ENCODE measurements at regions not wholly inside any gene's neighbourhood (a gene's known extent, or its start where the extent isn't known, plus 50 kb on each side); places are given as distances from the start of the nearest gene placed in this dataset.
A peak's percentile ranks its signal among the peaks of the same experiment; 100 is the strongest.

DNA sequence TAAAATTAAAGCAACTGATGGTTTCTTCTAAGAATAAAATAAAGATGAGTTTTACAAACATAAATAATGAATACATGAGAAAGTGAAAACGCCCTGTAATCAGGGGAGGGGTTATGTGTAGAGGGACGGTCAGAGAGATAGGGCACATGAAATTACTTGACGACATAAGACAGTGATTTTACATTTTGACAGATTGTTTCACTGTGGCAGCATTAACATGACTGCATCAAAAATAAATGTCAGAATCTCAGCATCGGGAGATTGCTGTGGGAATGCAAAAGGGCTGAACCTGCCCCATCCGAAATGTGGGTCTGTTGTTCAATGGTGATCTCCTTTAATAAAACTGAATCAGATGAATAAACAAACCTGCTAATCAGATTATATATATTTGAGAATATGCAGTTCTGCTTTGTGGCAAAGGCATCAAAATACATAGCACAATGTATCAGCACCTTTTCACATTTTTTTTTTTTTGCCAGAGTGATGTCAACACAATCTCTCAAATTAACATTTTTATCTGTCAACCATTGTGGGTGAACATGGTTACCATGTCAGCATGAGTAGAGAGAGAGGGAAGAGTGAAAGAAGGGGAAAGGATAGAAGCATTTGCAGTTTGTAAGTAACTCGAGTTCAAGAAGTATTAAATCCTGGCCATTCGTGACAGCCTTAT lies 177.1 kb upstream of the MAN1A1 start:
- DNase-seq (ENCODE audit: low spot score) (no peak), ATAC-seq (peak; percentile 78)
- ChIA-PET CTCF (no interaction called here), POLR2A (no interaction called here)
- Mint-ChIP-seq H3K36me3 (no peaks in the 10 kb centered on the region), H3K27ac (peak overlapping the region; percentile 29; the same call in 1 of the 2 replicates), H3K27me3 (ENCODE audit: low read depth) (no peaks in the 10 kb centered on the region), H3K4me1 (peaks cover 25% of the 10 kb centered on the region), H3K4me3 (no peak overlapping the region), H3K9me3 (peaks cover 8% of the 10 kb centered on the region)
- TF ChIP-seq NR2C2 (CRISPR knock-in tag; IDR thresholded peaks at IDR 0.05) (no peak), RELA (CRISPR knock-in tag; IDR thresholded peaks at IDR 0.05; ENCODE audit: borderline replicate concordance) (no peak), GRHL2 (CRISPR knock-in tag; IDR thresholded peaks at IDR 0.05; ENCODE audit: insufficient replicate concordance, severe bottlenecking) (no peak), ETV6 (CRISPR knock-in tag; IDR thresholded peaks at IDR 0.05) (no peak), GTF2I (CRISPR knock-in tag; conservative IDR thresholded peaks at IDR 0.05) (no peak), MXD4 (CRISPR knock-in tag; IDR thresholded peaks at IDR 0.05; ENCODE audit: borderline replicate concordance) (no peak), ZNF232 (CRISPR knock-in tag; IDR thresholded peaks at IDR 0.05) (no peak), TEAD1 (CRISPR knock-in tag; IDR thresholded peaks at IDR 0.05) (no peak), ZNF263 (CRISPR knock-in tag; IDR thresholded peaks at IDR 0.05; ENCODE audit: low read depth) (no peak), ZNF121 (CRISPR knock-in tag; IDR thresholded peaks at IDR 0.05) (no peak), NFYB (CRISPR knock-in tag; conservative IDR thresholded peaks at IDR 0.05; ENCODE audit: low read depth) (no peak), FOXK1 (CRISPR knock-in tag; IDR thresholded peaks at IDR 0.05) (no peak), RORB (CRISPR knock-in tag; IDR thresholded peaks at IDR 0.05) (no peak), OVOL2 (CRISPR knock-in tag; IDR thresholded peaks at IDR 0.05; ENCODE audit: borderline replicate concordance) (no peak), ZNF138 (CRISPR knock-in tag; conservative IDR thresholded peaks at IDR 0.05) (no peak), ZNF219 (CRISPR knock-in tag; IDR thresholded peaks at IDR 0.05; ENCODE audit: borderline replicate concordance) (no peak), SP1 (CRISPR knock-in tag; conservative IDR thresholded peaks at IDR 0.05) (no peak)
- TF ChIP-seq, protein P1, sequence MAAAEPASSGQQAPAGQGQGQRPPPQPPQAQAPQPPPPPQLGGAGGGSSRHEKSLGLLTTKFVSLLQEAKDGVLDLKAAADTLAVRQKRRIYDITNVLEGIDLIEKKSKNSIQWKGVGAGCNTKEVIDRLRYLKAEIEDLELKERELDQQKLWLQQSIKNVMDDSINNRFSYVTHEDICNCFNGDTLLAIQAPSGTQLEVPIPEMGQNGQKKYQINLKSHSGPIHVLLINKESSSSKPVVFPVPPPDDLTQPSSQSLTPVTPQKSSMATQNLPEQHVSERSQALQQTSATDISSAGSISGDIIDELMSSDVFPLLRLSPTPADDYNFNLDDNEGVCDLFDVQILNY (CRISPR knock-in tag; IDR thresholded peaks at IDR 0.05): no peak
- TF ChIP-seq, protein P2, sequence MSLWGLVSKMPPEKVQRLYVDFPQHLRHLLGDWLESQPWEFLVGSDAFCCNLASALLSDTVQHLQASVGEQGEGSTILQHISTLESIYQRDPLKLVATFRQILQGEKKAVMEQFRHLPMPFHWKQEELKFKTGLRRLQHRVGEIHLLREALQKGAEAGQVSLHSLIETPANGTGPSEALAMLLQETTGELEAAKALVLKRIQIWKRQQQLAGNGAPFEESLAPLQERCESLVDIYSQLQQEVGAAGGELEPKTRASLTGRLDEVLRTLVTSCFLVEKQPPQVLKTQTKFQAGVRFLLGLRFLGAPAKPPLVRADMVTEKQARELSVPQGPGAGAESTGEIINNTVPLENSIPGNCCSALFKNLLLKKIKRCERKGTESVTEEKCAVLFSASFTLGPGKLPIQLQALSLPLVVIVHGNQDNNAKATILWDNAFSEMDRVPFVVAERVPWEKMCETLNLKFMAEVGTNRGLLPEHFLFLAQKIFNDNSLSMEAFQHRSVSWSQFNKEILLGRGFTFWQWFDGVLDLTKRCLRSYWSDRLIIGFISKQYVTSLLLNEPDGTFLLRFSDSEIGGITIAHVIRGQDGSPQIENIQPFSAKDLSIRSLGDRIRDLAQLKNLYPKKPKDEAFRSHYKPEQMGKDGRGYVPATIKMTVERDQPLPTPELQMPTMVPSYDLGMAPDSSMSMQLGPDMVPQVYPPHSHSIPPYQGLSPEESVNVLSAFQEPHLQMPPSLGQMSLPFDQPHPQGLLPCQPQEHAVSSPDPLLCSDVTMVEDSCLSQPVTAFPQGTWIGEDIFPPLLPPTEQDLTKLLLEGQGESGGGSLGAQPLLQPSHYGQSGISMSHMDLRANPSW (CRISPR knock-in tag; conservative IDR thresholded peaks at IDR 0.05; ENCODE audit: low read depth): no peak
- TF ChIP-seq, protein P3, sequence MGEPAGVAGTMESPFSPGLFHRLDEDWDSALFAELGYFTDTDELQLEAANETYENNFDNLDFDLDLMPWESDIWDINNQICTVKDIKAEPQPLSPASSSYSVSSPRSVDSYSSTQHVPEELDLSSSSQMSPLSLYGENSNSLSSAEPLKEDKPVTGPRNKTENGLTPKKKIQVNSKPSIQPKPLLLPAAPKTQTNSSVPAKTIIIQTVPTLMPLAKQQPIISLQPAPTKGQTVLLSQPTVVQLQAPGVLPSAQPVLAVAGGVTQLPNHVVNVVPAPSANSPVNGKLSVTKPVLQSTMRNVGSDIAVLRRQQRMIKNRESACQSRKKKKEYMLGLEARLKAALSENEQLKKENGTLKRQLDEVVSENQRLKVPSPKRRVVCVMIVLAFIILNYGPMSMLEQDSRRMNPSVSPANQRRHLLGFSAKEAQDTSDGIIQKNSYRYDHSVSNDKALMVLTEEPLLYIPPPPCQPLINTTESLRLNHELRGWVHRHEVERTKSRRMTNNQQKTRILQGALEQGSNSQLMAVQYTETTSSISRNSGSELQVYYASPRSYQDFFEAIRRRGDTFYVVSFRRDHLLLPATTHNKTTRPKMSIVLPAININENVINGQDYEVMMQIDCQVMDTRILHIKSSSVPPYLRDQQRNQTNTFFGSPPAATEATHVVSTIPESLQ (CRISPR knock-in tag; IDR thresholded peaks at IDR 0.05): no peak

DNA sequence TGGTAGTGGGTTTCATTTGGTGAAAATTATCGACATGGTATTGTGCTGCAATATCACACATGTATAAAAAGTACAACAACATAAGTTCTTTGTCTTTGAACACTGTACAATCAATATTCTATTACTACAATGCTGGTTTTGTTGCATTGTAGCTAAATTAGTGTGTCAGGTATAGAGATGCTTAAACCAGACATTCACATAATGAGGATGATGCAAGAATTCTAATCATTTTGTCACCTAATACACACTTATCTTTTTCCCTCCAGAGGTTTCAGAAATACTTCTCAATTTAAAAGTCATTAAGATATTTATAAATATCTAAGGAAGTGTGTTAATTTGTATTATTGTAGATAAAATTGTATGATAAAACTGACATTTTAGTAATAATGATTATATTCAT lies 174.8 kb upstream of the MAN1A1 start:
- Mint-ChIP-seq H3K9me3 (peaks cover 3% of the 10 kb centered on the region; the same call in 1 of the 2 replicates), H3K36me3 (no peaks in the 10 kb centered on the region), H3K4me1 (peaks cover 25% of the 10 kb centered on the region), H3K4me3 (no peak overlapping the region), H3K27ac (no peak overlapping the region), H3K27me3 (ENCODE audit: low read depth) (no peaks in the 10 kb centered on the region)
- CTCF ChIA-PET: no interaction called here
- POLR2A ChIA-PET: no interaction called here
- DNase-seq (ENCODE audit: low spot score): no peak
- no peak for ATAC-seq
- no peak for TF ChIP-seq ATF1 (CRISPR knock-in tag; IDR thresholded peaks at IDR 0.05)
- no peak for TF ChIP-seq FOXP1 (CRISPR knock-in tag; IDR thresholded peaks at IDR 0.05; ENCODE audit: borderline replicate concordance)
- TF ChIP-seq ZNF138 (CRISPR knock-in tag; conservative IDR thresholded peaks at IDR 0.05): no peak
- TF ChIP-seq, protein P1 (CRISPR knock-in tag; IDR thresholded peaks at IDR 0.05): no peak
- TF ChIP-seq SMAD4 (CRISPR knock-in tag; IDR thresholded peaks at IDR 0.05): no peak
- no peak for TF ChIP-seq ZBTB21 (CRISPR knock-in tag; IDR thresholded peaks at IDR 0.05; ENCODE audit: borderline replicate concordance)
- no peak for TF ChIP-seq ZNF232 (CRISPR knock-in tag; IDR thresholded peaks at IDR 0.05)
- no peak for TF ChIP-seq ZNF396 (CRISPR knock-in tag; IDR thresholded peaks at IDR 0.05; ENCODE audit: borderline replicate concordance)
- no peak for TF ChIP-seq ZNF263 (CRISPR knock-in tag; IDR thresholded peaks at IDR 0.05; ENCODE audit: low read depth)
- TF ChIP-seq FOXK1 (CRISPR knock-in tag; IDR thresholded peaks at IDR 0.05): no peak
- TF ChIP-seq IRF2 (CRISPR knock-in tag; IDR thresholded peaks at IDR 0.05; ENCODE audit: borderline replicate concordance, low read depth): no peak
- no peak for TF ChIP-seq ZNF416 (CRISPR knock-in tag; IDR thresholded peaks at IDR 0.05)
- TF ChIP-seq, protein P3 (CRISPR knock-in tag; IDR thresholded peaks at IDR 0.05): no peak
- no peak for TF ChIP-seq NFYB (CRISPR knock-in tag; conservative IDR thresholded peaks at IDR 0.05; ENCODE audit: low read depth)
- TF ChIP-seq MXD4 (CRISPR knock-in tag; IDR thresholded peaks at IDR 0.05; ENCODE audit: borderline replicate concordance): no peak
- no peak for TF ChIP-seq CBFB (CRISPR knock-in tag; IDR thresholded peaks at IDR 0.05; ENCODE audit: low read depth)
